ENCODE measurements at regions not wholly inside any gene's neighbourhood (a gene's known extent, or its start where the extent isn't known, plus 50 kb on each side); places are given as distances from the start of the nearest gene placed in this dataset.

DNA sequence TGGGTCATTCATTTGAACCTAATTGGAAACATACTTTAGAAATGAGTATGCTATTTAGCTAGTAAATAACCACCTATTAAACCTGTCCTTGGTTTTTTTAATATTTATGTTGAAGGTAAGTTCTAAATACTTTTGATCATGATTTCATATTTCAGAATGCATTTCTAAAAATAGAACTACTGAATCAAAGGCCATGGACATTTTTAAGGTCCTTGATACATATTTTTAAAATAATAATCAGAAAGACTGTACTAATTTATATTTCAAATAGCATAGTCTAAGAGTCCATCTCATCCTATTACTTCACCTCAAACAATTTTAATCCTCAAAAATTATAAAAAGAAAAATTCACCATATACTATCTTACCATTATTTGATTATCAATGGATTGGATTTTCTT lies 102.1 kb upstream of the AKR1E2 start:
- no peak for TF ChIP-seq CTCF (IDR thresholded peaks at IDR 0.05; ENCODE audit: insufficient read depth in 1 of 2, low read depth in 1 of 2, low read length in 1 of 2, severe bottlenecking in 1 of 2, unreplicated experiment in 1 of 2)
- Mint-ChIP-seq H3K27ac (ENCODE audit: unreplicated experiment) (no peak overlapping the region), H3K4me1 (ENCODE audit: low read depth, unreplicated experiment) (no peaks in the 10 kb centered on the region), H3K27me3 (ENCODE audit: insufficient read depth, unreplicated experiment) (peaks cover 4% of the 10 kb centered on the region), H3K9me3 (ENCODE audit: unreplicated experiment) (no peaks in the 10 kb centered on the region), H3K36me3 (ENCODE audit: insufficient read depth, unreplicated experiment) (no peaks in the 10 kb centered on the region), H3K4me3 (ENCODE audit: unreplicated experiment) (no peak overlapping the region)
- ChIA-PET POLR2A (no interaction called here), CTCF (no interaction called here)
- H3K27me3 ChIP-seq (replicated peaks; ENCODE audit: control insufficient read depth, insufficient read depth, low read length), result no peaks in the 10 kb centered on the region
- no peak overlapping the region for H3K4me3 ChIP-seq (ENCODE audit: low read depth, low read length)
- no peaks in the 10 kb centered on the region for H3K36me3 ChIP-seq (ENCODE audit: control insufficient read depth, insufficient read depth, low read length)
- no TSS peak for BruUV-seq (replicated peaks)
- intact Hi-C loops (cut with micrococcal nuclease; ENCODE audit: unreplicated experiment), result no loop called here
- peaks cover 10% of the 10 kb centered on the region for H3K4me1 ChIP-seq
- DNase-seq, result no peak
- no peaks in the 10 kb centered on the region for H3K9me3 ChIP-seq

DNA sequence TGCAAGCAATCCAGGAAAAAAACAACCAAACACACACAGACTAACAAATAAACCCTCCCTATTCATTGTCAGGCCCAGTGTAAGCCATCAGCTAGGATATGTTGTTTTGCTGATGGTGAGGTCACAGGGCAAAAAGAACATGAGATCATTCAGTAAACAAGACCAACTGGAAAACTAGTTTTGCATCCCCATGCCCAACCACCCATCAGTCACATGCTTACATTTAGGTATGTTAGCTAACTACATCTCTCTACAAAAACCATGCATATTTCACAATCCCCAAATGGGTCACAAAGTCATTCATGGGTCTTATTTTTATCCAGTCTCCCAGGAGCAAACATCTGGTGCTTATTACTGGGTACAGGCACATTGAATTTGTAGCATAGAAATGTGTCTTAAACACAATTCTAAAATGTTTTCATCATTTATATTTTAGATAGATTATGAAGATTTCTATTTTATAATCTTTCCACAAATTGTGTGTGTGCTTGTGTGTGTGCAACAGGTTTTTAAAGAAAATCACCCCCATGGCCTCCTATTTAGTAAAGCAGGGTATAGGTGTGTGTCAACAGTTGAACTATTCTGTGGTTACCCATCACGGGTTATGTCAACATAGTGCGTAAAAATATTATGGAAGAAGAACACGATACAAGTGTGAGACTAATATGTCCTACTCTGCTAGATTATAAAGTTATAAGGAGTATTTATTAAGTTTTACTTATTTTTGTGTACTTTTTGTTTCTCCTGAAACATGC lies 103.8 kb upstream of the AKR1E2 start:
- H3K36me3 Mint-ChIP-seq (ENCODE audit: insufficient read depth, unreplicated experiment), result no peaks in the 10 kb centered on the region
- H3K27ac Mint-ChIP-seq (ENCODE audit: unreplicated experiment), result no peak overlapping the region
- intact Hi-C loops (cut with micrococcal nuclease; ENCODE audit: unreplicated experiment), result no loop called here
- H3K4me1 Mint-ChIP-seq (ENCODE audit: low read depth, unreplicated experiment), result no peaks in the 10 kb centered on the region
- Histone ChIP-seq H3K4me1 (peaks cover 10% of the 10 kb centered on the region), H3K36me3 (ENCODE audit: control insufficient read depth, insufficient read depth, low read length) (no peaks in the 10 kb centered on the region), H3K9me3 (no peaks in the 10 kb centered on the region), H3K27me3 (replicated peaks; ENCODE audit: control insufficient read depth, insufficient read depth, low read length) (no peaks in the 10 kb centered on the region), H3K4me3 (ENCODE audit: low read depth, low read length) (no peak overlapping the region)
- BruUV-seq (replicated peaks), result no TSS peak
- ChIA-PET POLR2A (no interaction called here), CTCF (no interaction called here)
- no peaks in the 10 kb centered on the region for H3K9me3 Mint-ChIP-seq (ENCODE audit: unreplicated experiment)
- peaks cover 5% of the 10 kb centered on the region for H3K27me3 Mint-ChIP-seq (ENCODE audit: insufficient read depth, unreplicated experiment)
- no peak for TF ChIP-seq CTCF (IDR thresholded peaks at IDR 0.05; ENCODE audit: insufficient read depth in 1 of 2, low read depth in 1 of 2, low read length in 1 of 2, severe bottlenecking in 1 of 2, unreplicated experiment in 1 of 2)
- no peak overlapping the region for H3K4me3 Mint-ChIP-seq (ENCODE audit: unreplicated experiment)
- DNase-seq, result no peak

DNA sequence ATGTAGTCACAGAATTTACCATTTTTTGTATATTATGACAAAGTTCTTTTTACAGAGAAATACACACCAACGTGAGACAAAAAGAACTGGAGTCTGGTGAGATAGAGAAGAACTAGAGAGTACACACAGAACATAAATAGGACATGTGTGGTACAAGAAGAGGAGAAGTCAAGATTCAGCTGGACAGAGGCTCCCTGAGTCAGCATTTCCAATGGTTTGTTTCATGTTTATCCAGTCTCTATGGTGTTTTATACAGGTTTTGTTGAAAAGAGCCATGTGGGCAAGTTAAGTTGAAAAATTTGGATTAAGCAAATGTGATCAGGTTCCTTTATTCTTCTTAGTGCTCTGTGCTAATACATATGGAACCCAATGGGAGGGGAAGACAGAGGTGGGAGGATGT lies 105.5 kb upstream of the AKR1E2 start:
- DNase-seq, result no peak
- Mint-ChIP-seq H3K36me3 (ENCODE audit: insufficient read depth, unreplicated experiment) (no peaks in the 10 kb centered on the region), H3K9me3 (ENCODE audit: unreplicated experiment) (no peaks in the 10 kb centered on the region), H3K4me3 (ENCODE audit: unreplicated experiment) (no peak overlapping the region), H3K4me1 (ENCODE audit: low read depth, unreplicated experiment) (no peaks in the 10 kb centered on the region), H3K27me3 (ENCODE audit: insufficient read depth, unreplicated experiment) (peaks cover 13% of the 10 kb centered on the region), H3K27ac (ENCODE audit: unreplicated experiment) (no peak overlapping the region)
- TF ChIP-seq CTCF (IDR thresholded peaks at IDR 0.05; ENCODE audit: insufficient read depth in 1 of 2, low read depth in 1 of 2, low read length in 1 of 2, severe bottlenecking in 1 of 2, unreplicated experiment in 1 of 2), result no peak
- H3K4me3 ChIP-seq (ENCODE audit: low read depth, low read length), result no peak overlapping the region
- BruUV-seq (replicated peaks), result no TSS peak
- POLR2A ChIA-PET, result no interaction called here
- no peaks in the 10 kb centered on the region for H3K9me3 ChIP-seq
- no peaks in the 10 kb centered on the region for H3K36me3 ChIP-seq (ENCODE audit: control insufficient read depth, insufficient read depth, low read length)
- intact Hi-C loops (cut with micrococcal nuclease; ENCODE audit: unreplicated experiment), result no loop called here
- H3K27me3 ChIP-seq (replicated peaks; ENCODE audit: control insufficient read depth, insufficient read depth, low read length), result no peaks in the 10 kb centered on the region
- CTCF ChIA-PET, result no interaction called here
- peaks cover under 1% of the 10 kb centered on the region; the same call in 1 of the 2 replicates for H3K4me1 ChIP-seq
